ENCODE measurements at regions not wholly inside any gene's neighbourhood (a gene's known extent, or its start where the extent isn't known, plus 50 kb on each side); places are given as distances from the start of the nearest gene placed in this dataset.
"Not testable (repeated sequence)": the region's sequence is repeated elsewhere in the genome, so short reads cannot be mapped to it uniquely, and the experiment has no call there.

DNA sequence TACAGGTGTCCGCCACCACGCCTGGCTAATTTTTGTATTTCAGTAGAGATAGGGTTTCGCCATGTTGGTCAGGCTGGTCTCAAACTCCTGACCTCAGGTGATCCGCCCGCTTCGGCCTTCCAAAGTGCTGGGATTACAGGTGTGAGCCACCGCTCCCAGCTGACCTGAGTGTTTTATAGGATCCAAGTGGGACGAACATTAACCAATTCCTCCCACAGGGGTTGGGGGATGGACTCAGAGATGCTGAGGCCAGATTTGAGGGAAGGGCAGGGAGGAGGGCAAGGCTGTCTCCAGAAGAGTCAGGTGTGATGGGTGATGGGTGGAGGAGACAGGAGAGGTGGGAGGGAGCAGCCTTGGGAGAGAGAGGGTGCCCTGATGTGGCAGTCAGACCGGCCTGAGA lies 65.0 kb upstream of the SMAD6 start:
- DNase-seq, result not testable (repeated sequence)

DNA sequence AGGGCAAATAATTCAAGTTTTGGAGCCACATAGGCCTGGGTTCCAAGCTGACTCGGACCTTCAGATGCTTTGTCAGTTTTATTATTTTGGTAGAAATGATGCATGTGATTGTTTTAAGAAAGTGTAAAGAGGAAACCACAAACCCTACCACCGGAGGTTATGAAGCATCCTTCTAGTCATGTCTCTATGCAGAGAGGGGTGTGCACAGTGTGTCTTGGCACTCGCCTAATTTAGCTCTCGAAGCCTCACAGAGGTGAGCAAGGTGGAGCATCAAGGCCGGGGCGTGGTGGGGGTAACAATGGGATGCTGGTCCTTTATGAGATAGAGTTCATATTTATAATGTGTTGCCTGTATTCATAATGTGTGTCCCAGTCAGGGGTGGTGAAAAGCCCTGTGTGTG lies 63.7 kb upstream of the SMAD6 start:
- DNase-seq, result no peak

DNA sequence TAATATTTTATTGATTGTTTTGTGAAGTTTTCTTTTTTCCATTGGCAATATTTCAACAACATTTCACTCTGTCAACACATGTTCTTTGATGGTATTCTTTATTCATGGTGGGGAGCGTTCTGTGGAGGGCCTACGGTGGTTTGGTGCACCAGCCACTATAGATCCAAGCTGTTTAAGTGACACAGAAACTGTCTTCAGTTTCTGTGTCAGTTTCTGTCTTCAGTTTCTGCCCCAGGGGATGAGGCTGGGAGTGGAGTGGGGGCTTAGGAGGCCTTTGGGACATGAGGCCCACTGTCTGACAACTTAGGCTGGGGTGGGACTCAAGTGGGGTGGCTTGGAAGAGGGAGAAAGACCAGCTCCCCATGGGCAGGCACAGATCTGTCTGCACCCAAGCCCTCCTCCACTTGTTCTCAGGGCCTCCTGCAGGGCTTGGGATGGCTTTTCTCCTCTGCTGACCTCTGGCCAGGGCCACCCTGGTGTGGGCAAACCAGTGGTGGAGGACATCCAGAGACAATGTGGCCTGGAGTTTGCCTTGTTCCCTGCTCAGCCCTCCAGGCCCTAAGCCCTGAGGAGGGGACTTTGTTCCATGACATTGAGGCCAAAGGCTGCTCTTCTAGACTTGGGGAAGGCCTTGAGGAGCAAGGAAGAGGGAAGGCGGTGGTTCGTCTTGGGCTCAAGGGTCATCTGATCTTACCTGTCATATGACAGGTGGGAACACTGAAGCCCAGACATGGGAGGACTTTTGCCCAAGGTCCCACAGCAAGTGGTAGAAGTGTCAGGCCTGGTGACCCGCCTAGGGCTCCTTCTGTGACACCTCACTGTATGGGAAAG lies 60.3 kb upstream of the SMAD6 start:
- no peak for DNase-seq

DNA sequence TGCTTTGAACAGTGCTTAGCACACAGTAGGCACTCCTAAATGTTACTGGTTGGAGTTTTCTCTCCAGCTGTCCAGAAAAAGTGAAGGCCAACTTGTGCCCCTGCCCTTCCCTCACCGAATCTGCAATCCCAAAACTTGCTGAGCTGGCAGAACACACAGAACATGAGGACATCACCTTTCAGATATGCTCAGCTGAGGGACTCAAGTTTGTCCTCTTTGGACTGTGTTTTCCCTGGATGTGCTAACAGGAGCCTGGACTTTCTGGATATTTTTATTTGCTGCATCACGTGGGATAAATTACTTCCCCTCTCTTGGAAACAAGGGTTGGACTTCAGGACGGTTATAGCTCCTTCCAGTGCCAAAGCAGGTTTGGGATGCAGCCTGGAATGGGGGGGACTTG lies 59.5 kb upstream of the SMAD6 start:
- DNase-seq, result no peak

DNA sequence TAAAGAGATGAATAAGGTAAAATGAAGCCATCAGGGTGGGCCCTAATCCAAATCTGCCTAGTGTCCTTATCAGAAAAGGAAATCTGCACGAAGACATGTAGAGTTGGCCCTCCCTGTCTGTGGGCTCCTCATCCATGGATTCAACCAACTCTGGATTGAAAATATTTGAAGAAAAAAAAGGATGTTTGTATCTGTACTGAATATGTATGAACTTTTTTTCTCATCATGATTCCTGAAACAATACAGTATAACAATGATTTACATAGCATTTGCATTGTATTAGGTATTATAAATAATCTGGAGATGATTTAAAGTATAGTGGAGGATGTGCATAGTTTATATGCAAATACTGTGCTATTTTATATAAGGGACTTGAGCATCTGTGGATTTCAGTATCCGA lies 59.0 kb upstream of the SMAD6 start:
- DNase-seq, result no peak

DNA sequence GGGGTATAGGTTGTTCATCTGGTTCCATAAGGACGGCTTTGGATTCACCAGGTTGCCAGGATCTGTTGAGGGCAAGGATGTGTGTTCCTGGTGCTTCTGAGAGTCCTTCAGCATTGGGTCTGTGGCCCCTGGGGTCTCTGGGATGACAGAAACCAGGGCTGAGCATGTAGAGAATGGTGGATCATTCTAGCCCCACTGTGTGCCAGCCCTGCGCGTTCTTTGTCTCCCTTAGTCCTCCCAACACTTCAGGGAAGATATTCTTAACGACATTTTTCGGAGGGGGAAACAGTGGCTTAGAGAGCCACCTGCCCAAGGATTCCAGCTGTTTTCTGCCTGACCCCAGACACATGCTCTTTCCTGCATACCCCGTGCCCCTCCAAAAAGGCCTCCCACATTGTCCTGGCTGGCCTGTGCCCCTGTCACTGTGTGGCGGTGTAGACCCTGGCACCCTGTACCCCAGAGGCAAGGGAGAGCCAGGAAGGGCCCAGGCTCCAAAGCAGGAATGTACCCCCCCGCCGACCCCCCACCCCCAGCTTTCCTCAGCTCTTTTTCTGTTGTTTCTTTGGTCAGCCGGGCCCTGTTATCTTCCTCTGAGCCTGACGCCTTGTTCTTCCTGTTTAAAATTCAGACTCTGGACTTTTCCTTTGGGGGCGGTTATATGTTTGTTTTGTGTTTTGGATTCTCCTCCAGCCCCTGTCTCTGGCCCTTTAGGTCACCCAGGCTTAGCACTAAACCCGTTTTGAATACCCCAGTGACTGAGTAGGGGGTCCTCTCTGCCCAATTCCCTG lies 57.8 kb upstream of the SMAD6 start:
- no peak for DNase-seq

DNA sequence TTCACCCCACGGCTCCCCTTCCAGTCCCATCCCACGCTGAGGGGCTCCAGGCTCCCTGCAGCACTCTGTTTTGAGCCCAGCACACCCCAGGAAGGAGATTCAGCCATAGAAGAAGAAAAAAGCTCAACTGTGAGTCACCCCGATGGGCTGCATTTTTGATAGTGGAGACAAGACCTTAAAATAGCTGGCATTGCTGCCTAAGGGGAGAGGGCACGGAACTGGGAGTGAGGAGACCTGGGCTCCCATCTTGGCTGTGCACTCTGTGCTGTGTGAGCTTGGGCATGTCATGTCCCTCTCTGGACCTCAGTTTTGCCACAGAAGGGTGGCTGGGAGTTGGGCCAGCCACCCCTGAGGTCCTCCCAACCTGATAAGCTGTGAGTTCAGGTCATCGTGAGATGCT lies 57.2 kb upstream of the SMAD6 start:
- no peak for DNase-seq

DNA sequence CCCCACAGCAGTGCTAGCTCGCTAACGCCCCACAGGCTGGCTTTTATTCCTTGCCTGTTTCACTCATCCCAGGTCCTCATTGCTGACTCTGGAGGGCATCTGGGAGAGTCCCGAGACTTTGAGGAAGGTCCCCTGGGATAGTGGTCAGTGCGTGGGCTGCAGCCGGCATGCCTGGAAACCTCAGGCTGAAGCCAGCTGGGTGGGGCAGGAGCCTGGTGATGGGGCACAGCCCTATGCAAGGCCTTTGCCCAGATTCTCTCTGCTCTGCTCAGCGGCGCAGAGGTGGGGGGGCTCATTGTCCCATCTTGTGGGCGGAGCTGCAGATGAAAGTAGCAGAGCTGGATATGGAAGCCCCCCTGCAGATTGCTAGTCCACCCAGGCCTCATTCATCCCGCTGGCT lies 55.7 kb upstream of the SMAD6 start:
- DNase-seq, result no peak

DNA sequence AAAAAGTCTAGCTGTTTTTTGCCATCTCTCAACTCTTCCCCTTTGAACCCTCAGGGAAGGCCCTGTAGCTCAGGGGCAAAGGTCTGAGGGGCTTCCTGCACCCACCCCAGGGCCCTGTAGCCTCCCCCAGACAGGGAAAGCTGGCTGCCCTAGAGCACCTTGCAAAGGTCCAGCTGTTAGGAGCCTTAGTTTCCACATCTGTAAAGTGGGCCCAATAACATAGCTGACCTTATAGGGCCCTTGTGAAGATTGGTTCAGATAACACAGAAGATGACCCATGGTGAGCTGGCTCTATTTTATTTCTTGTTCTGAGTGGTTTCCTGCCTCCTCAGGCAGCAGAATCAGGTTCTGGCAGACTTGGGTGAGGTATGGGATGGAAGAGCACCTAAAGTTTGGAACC lies 55.2 kb upstream of the SMAD6 start:
- no peak for DNase-seq

DNA sequence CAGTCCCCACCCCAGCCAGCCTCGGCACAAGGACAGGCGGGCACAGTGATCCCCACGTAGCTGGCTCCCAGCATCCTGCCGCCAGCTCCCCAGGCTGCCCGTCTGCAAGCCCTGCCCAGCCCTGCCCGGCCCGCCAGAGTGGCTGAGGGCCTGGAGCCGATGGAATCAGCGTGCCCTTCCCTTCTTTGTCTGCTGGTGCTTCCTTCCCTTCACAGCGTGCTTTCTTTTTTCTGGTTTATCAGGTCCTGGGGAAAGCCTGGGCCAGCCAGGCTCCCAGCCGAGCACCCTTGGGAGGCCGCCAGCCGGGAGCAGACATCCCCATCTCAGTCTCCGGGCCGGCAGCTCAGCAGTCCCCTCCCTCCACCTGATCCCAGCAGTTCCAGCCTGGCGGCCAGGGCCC lies 54.7 kb upstream of the SMAD6 start:
- DNase-seq, result no peak

DNA sequence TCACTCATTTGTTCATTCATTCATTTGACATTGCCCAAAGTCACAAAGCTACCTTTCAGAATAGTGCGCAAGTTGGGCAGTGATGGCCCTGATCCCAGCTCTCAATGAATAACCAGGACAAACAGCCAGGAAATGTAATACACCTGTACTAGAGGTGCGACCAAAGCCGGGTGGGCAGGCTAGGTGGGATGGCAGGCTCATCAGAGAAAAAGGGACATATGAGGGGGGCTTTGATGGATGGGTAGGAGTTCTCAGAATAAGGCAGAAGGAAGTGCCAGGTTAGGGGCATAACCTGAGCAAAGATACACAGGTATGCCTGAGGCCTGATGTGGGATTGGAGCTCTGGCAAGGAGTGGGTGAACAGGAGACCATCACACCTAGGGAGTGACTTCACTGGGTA lies 53.4 kb upstream of the SMAD6 start:
- no peak for DNase-seq

DNA sequence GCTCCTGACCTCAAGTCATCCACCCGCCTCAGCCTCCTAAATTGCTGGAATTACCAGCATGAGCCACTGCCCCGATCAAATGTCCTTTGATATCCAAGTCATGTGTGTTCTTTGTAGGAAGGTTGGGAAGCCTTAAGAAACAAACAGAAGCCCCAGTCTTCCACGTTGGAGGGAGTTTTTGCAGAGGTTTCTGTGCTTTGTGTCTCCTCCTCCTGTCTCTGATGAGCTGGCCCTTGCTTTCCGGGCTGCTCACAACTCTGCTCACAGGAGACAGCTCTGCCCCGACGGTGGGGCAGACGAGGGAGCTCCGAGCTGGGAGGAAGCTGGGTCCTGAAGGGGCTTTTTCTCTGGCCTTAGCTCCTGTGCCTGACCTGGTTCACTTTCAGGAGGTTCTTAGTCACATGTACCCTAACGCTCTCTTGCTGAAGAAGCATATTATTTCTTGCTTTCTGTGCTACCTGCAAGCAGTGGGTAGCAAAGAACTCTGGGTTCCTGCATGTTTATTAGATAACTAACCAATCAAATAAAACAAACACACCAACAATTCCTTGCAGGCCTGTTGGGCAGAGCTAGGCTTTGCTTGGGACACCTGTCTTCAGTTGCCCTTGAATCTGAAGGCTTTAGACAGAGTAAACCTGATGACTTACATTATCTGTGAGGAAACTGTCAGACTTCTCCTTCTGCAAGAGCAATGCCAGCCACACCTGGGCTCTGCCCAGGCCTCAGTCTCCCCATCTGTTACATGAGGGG lies 52.6 kb upstream of the SMAD6 start:
- DNase-seq, result no peak

DNA sequence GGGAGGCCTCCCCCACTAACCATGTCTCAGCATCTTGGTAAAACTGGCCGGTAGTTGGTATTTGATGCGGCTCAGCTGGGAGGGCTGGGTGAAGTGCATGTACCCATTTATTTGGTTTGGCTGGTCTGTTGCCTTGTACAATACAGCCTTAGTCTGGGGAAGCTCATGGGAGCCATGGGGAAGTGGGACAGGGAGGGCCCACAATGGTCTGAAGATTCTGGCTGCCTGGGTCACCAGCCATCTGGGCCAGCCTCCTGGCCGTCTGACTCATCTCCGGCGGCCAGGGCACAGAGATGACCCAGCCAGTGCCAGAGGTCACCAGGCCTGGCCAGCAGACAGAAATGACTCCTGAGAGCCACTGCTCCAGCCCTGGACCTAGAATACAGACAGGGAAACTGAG lies 51.6 kb upstream of the SMAD6 start:
- DNase-seq, result no peak

DNA sequence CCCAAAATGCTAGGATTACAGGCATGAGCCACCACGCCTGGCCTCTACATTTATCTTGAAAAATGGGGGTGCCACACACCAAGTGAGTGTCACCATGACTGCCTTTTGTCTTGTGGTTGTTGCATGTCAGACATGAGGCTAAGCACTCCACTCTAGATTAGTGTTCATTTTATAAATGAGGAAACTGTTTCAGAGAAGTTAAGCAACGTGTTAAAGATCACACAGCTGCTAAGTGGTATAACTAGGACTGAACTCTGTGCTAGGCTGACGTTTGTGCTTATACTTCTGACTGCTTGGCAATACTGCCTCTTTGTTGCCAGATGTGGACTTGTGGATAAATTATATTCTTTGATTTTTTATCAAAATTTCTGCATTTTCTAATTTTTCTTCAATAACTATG lies 50.8 kb upstream of the SMAD6 start:
- DNase-seq, result no peak

DNA sequence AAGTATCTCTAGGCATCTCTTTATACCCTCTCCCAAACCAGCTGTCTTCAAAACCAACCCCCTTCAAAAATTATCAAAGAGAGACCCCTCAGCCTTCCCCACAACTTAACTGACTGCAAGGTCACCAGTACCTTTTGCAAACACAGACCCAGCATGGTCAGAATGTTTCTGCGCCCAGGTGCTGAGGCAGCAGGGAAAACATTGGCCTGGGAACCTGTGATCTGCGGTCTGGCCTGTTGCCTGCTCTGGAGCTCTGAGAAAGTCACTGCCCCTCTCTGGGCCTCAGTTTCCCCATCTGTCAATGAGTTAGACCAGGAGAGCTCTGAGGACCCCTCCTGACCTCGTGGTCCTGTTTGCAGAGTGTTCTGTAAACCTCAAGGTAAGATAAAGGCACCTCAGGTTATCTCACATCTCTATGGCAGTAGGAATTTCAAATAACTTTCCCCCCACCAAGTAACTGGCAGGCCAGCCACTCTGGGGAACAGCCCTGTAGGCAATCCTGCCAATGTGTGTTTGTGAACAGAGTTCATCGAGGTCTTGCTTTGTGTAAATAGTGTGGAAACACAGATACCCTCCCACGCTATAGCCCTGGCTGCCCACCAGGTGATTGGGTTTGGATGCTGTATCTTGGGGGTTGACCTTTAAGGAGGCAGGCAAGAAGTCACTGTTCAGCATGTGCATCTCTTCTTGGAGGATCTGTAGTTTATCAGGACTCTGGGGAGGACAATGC lies 50.0 kb upstream of the SMAD6 start:
- no peak for DNase-seq
